Left lung (tissue), 4 donors: ENCODE measurements at regions not wholly inside any gene's neighbourhood (a gene's known extent, or its start where the extent isn't known, plus 50 kb on each side); places are given as distances from the start of the nearest gene placed in this dataset.
A peak's percentile ranks its signal among the peaks of the same experiment; 100 is the strongest.

Experiments used
- ATAC-seq: fragments of 200-7000 bp; cut with Tn5 transposase; one replicate; pipeline ENCODE4 v1.9.1; 2020; ENCODE audit warnings: moderate library complexity
- DNase-seq, 4 donors: peaks; one replicate each; pipeline ENCODE4 v3.0.0-alpha.2; 2013 to 2020
- H3K27ac ChIP-seq, 2 donors: fragments of 200-600 bp; sonication (generic) in 1 of 2; one replicate each; pipeline versions ENCODE4 v1.5.0 to v1.8.0; 2020 to 2021
- H3K27me3 ChIP-seq, 2 donors: fragments of 200-600 bp; sonication (generic) in 1 of 2; one replicate each; pipeline versions ENCODE4 v1.5.0 to v1.8.0; 2020 to 2021
- H3K36me3 ChIP-seq, 2 donors: fragments of 200-600 bp; sonication (generic) in 1 of 2; one replicate each; pipeline versions ENCODE4 v1.5.0 to v1.8.0; 2020 to 2021
- H3K4me1 ChIP-seq, 2 donors: fragments of 200-600 bp; one replicate each; pipeline ENCODE4 v1.8.0; 2021
- H3K4me3 ChIP-seq, 2 donors: fragments of 200-600 bp; sonication (generic) in 1 of 2; one replicate each; pipeline versions ENCODE4 v1.5.0 to v1.8.0; 2020 to 2021; ENCODE audit warnings: mild to moderate bottlenecking in 1 of 2
- H3K9me3 ChIP-seq, 2 donors: fragments of 200-600 bp; sonication (generic) in 1 of 2; one replicate each; pipeline versions ENCODE4 v1.5.0 to v1.8.0; 2020 to 2021
- intact Hi-C, 2 donors: fragments of 100-400 bp; cut with DNase I; formaldehyde crosslinking; loops; one replicate each; pipeline versions ENCODE4 v1.11.2 to v1.14.2; 2022
- TF ChIP-seq, protein P1 (sequence below), 2 donors: fragments of 200-600 bp; sonication (generic) in 1 of 2; IDR thresholded peaks; one replicate each; pipeline versions ENCODE4 v1.5.0 to v1.8.0; 2021; ENCODE audit warnings: antibody characterized with exemption in 2 of 2
- donor health status: DM: no; HTN: yes; CAD: no.
- donor health status: DM: no; HTN: no; CAD: no.

DNA sequence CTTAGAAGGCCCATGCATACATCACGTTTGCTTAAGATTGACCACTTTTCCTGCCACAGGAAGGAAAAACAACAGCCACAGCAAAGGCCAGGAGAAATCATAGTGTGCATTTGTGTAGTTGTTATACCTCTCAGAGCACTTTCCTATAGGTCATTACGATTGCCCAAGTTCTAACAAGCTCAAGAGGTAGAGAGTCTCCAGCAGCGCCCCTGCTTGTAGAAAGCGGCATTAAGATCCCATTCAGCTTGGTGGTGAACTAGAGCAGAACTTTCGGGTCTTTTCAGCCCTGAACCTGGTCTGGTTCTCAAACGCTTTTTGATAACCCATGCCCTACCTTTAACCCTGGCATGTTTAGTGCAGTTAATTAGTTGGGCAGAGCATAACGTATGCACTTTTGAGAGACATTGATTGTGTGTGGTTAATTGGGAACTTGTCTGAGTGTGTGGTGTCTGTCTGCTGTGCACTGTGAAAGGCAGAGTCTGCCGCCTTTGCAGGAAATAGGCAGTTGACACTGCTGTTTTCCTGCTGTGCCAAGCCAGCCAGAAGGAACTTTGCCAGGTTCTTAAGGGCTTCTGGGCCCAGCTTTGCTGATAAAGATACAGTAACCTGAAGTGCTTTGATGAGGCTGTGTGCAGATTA, 109.9 kb upstream of the CLMP start:
- no peak overlapping the region for H3K4me3 ChIP-seq
- H3K27me3 ChIP-seq, result peaks cover 7 to 34% of the 10 kb centered on the region in 2 donors
- no peak overlapping the region for H3K27ac ChIP-seq
- H3K36me3 ChIP-seq, result no peaks in the 10 kb centered on the region
- peak in 1 of 4 donors; percentile 45 for DNase-seq
- H3K9me3 ChIP-seq, result no peaks in the 10 kb centered on the region
- TF ChIP-seq, protein P1, sequence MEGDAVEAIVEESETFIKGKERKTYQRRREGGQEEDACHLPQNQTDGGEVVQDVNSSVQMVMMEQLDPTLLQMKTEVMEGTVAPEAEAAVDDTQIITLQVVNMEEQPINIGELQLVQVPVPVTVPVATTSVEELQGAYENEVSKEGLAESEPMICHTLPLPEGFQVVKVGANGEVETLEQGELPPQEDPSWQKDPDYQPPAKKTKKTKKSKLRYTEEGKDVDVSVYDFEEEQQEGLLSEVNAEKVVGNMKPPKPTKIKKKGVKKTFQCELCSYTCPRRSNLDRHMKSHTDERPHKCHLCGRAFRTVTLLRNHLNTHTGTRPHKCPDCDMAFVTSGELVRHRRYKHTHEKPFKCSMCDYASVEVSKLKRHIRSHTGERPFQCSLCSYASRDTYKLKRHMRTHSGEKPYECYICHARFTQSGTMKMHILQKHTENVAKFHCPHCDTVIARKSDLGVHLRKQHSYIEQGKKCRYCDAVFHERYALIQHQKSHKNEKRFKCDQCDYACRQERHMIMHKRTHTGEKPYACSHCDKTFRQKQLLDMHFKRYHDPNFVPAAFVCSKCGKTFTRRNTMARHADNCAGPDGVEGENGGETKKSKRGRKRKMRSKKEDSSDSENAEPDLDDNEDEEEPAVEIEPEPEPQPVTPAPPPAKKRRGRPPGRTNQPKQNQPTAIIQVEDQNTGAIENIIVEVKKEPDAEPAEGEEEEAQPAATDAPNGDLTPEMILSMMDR (IDR thresholded peaks at IDR 0.05), result no peak
- peak; percentile 46 for ATAC-seq
- H3K4me1 ChIP-seq, result peaks cover 11 to 25% of the 10 kb centered on the region in 2 donors
- intact Hi-C loops, result loop anchor here in 1 of 2 donors (5.0 kb wide), 1 partner anchor 177 kb away; no protein-coding TSS in a partner anchor

DNA sequence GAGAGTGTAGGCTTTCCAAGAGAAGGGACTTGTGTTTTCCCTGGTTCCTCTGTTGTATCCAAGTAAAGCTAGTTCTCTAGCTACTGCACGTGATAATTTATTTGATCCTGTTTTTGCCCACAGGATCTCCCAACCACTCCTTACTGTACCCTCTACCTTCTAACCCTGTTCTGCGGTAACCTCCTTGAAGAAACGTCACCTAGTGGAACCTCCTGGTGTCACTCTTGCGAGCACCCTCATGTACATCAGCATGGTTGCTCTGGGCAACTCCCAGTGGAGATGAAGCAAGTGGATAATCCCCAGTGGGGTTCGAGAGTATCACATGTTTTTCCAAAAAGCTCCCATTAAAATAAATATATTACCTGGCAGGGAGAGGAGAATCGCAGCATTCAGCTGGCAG, 108.9 kb upstream of the CLMP start:
- no peak overlapping the region for H3K4me3 ChIP-seq
- intact Hi-C loops, result loop anchor here in 1 of 2 donors (5.0 kb wide), 1 partner anchor 178 kb away; no protein-coding TSS in a partner anchor
- H3K36me3 ChIP-seq, result no peaks in the 10 kb centered on the region
- DNase-seq, result no peak
- H3K27me3 ChIP-seq, result peaks cover 7 to 44% of the 10 kb centered on the region in 2 donors
- no peak overlapping the region for H3K27ac ChIP-seq
- TF ChIP-seq, protein P1 (IDR thresholded peaks at IDR 0.05), result no peak
- peaks cover 11 to 25% of the 10 kb centered on the region in 2 donors for H3K4me1 ChIP-seq
- no peak for ATAC-seq
- H3K9me3 ChIP-seq, result no peaks in the 10 kb centered on the region

DNA sequence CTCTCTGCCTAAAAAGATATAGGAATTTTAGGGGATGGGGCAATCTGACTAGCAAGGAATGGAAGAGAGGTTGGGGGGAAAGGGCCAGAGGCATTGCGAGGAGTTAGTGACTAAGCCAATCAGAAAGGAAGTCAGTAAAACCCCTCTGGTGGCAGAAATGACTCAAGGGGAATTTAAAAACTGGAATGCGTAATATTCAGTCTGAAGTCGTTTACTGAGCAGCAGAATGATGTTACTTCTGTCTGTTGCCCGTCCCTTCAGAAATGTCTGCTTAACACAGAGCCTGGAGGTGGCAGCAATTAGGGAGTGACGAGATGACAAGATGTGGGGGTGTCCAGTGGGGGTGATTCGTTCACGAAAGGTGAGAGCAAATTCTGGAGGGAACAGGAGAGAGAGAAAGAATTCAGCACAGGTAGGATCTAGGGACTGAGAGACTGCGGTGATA, 107.7 kb upstream of the CLMP start:
- Histone ChIP-seq H3K27ac (no peak overlapping the region), H3K27me3 (peaks cover 7 to 50% of the 10 kb centered on the region in 2 donors), H3K4me3 (no peak overlapping the region), H3K9me3 (no peaks in the 10 kb centered on the region), H3K36me3 (no peaks in the 10 kb centered on the region), H3K4me1 (peaks cover 8 to 23% of the 10 kb centered on the region in 2 donors)
- intact Hi-C loops, result loop anchor here in 1 of 2 donors (5.0 kb wide), 1 partner anchor 180 kb away; no protein-coding TSS in a partner anchor
- TF ChIP-seq, protein P1 (IDR thresholded peaks at IDR 0.05), result no peak
- ATAC-seq, result no peak
- no peak for DNase-seq

DNA sequence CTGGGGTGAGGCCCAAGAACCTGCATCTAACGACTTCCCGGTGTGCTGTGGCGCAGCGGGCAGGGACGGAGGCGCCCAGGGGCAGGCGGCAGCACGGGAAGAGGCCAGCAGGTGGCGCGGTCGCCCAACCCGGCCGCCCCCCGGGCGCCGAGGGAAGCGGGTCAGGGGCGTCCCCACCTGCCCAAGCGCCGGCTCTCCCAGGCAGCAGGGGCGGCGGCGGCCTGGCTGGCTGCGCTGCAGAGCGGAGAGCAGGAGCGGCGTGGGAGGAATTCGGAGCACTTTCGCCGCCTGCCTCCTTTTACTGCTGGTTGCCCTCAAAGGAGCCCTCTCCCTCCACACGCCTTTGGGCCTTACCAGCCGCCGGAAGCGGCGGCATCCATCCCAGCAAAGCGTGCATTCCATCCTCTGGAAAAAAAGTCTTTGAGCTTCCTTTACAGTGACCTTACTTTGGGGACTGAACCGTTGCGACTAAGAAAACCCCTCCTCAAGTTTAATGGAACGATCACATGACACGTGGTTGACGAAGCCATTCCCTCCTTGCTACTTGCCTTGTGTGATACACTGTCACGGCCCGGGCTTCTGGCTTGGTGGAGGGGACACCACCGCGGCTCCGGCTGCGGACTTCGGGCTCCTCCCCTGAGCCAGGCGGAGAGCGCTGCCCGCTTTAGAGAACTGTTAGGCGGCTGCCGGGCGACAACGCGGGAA, 106.8 kb upstream of the CLMP start:
- Histone ChIP-seq H3K27me3 (peaks cover 7 to 54% of the 10 kb centered on the region in 2 donors), H3K36me3 (no peaks in the 10 kb centered on the region), H3K9me3 (no peaks in the 10 kb centered on the region), H3K4me1 (peaks cover 8 to 23% of the 10 kb centered on the region in 2 donors), H3K27ac (no peak overlapping the region), H3K4me3 (peak overlapping the region; percentile 35 to 36)
- DNase-seq (peak; percentile 58 to 94 (median 64)), ATAC-seq (peak; percentile 94)
- TF ChIP-seq, protein P1 (IDR thresholded peaks at IDR 0.05), result peak; percentile 90 to 92
- intact Hi-C loops, result loop anchor here in 1 of 2 donors (5.0 kb wide), 1 partner anchor 180 kb away; no protein-coding TSS in a partner anchor
